Fibroblast of mammary gland (primary cell): ENCODE measurements at regions not wholly inside any gene's neighbourhood (a gene's known extent, or its start where the extent isn't known, plus 50 kb on each side); places are given as distances from the start of the nearest gene placed in this dataset.

Experiments
- DNase-seq: peaks from one replicate; pipeline ENCODE4 v3.0.0-alpha.2; 2010; ENCODE audit warnings: low read depth
- H3K4me3 ChIP-seq: 2 replicates; pipeline ENCODE4 v1.5.1; 2011; ENCODE audit warnings: low read depth, mild to moderate bottlenecking, low read length, moderate library complexity; ENCODE audit not compliant: control insufficient read depth
- TF ChIP-seq, protein P1 (sequence below): conservative IDR thresholded peaks from 2 replicates; pipeline ENCODE4 v1.5.1; 2011; ENCODE audit warnings: low read depth, low read length, inconsistent platforms; ENCODE audit not compliant: control insufficient read depth, insufficient read depth

DNA sequence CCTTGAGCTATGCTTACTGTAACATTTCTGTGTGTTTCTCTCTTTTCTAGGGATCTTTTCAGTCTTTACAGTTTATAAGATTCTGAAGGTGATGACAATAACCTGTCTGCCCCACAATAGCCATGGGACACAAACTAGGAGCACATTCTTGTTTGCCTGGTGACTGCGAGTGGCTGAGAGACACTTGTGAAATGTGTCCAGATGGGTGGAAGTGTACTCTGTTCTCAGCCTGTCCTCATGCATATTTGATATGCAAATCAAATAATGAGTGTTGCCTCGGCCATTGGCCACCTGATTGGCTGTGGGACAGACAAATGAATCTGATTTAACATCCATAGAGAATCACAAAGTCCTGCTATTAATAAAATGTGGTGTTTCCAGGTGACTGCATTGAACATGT lies 246.2 kb downstream of the HNMT start:
- no peak for DNase-seq
- TF ChIP-seq, protein P1, sequence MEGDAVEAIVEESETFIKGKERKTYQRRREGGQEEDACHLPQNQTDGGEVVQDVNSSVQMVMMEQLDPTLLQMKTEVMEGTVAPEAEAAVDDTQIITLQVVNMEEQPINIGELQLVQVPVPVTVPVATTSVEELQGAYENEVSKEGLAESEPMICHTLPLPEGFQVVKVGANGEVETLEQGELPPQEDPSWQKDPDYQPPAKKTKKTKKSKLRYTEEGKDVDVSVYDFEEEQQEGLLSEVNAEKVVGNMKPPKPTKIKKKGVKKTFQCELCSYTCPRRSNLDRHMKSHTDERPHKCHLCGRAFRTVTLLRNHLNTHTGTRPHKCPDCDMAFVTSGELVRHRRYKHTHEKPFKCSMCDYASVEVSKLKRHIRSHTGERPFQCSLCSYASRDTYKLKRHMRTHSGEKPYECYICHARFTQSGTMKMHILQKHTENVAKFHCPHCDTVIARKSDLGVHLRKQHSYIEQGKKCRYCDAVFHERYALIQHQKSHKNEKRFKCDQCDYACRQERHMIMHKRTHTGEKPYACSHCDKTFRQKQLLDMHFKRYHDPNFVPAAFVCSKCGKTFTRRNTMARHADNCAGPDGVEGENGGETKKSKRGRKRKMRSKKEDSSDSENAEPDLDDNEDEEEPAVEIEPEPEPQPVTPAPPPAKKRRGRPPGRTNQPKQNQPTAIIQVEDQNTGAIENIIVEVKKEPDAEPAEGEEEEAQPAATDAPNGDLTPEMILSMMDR: no peak
- no peak overlapping the region for H3K4me3 ChIP-seq

DNA sequence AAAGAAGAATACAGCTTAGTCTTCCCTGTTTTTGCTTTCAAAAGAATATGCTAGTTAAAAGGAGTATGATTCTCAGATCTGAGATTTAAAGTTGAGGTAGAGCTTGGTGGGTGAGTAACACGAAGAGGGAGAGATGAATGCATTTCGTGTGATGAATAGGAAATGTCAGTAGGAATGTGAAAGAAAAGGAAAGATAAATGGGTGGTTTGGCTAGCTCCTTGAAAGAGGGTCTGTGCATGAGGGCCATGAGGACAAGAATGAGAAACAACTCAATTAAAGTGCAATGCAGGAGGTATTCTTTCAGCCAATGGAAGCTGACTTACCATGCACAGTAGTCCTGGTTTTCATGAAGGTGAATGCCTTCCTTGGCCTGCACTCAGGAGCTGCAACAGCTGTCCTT lies 248.2 kb downstream of the HNMT start:
- no peak for DNase-seq
- TF ChIP-seq, protein P1: no peak
- no peak overlapping the region for H3K4me3 ChIP-seq

DNA sequence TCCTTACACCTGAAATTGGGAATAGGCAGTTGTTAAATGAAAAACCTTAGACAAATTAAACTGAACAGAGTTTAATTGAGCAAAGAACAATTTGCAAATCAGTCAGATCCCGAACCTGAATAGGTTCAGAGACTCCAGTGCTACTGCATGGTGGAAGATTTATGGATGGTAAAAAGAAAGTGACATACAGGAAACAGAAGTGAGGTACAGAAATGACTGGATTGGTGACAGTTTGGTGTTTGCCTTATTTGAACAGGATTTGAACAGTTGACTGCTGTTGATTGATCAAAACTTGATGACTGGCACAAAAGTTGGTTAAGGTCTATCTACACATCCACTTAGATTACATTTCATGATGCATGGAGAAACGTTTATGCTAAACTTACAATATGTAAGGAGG lies 248.8 kb downstream of the HNMT start:
- H3K4me3 ChIP-seq: no peak overlapping the region
- no peak for DNase-seq
- TF ChIP-seq, protein P1: no peak

DNA sequence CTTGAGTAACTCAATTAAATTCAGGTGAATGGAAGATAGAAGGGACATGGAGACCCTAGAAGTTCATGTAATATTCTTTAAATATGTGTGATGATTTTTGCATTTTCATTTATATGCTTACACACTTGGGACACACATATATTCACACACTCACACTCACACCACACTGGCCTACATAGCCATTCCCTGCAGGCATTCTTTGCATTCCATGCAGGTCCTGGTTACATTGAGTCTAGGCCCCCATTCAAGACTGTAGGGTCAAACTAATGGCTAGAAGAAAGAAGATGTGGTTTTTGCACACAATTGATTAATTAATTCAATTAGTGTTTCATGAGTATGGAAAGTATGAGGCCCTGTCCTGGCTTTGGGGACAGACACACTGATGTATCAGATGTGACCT lies 249.4 kb downstream of the HNMT start:
- no peak overlapping the region for H3K4me3 ChIP-seq
- no peak for DNase-seq
- TF ChIP-seq, protein P1: no peak

DNA sequence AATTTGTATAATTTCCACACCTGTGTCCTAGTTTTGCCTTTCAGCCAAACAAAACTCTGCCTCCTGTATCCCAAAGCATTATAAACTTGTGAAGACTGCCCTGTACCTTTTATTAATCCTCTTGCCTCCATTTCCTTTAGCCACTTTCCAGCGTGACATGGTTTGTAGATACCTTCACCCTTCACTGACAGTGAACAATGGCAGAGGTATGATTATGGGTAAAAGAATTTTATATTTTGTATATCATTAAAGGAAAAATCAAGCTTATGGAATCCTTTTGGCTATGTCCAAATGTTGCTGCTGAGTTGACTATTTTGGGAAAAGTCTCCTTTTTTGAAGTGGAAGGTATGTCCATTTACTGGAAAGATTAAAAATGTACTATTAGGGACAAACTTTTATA lies 251.7 kb downstream of the HNMT start:
- no peak for DNase-seq
- no peak overlapping the region for H3K4me3 ChIP-seq
- TF ChIP-seq, protein P1: no peak

DNA sequence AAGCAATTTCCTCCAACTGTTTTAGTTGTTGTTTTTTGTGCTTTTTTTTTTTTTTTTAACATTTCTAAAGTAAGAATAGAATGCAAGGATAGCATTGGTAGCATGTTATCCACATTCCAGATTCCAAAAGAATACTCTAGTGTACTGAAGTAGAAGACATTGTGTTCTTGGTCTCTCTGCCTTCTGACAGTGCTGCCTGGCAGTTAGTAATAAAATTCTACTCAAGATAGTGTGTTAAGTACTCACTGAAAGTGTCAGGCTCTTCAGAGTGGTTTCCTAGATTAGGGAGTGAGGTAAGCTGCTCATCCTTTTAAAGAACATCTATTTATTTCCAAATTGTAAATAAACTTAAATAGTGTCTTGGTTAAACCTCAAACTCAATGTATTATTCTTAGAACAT lies 253.7 kb downstream of the HNMT start:
- no peak overlapping the region for H3K4me3 ChIP-seq
- DNase-seq: no peak
- TF ChIP-seq, protein P1: no peak

DNA sequence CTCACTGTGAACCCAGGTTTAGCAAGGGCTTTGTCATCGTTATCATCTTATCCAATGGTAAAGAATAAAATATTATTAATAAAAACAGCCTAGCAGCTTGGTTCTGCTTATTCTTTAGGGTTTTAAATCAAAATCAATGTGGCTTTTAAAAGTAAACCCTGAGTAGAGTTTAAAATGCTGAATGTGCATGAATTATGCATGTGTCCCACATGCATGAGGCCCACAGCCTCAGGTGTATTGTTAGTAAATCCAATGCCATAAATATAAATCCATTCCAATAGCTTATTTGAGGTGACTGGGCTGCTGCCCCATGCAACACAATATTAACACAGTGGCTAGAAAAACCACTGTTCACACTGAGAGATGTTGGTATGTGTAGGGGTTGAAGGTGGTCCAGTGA lies 254.1 kb downstream of the HNMT start:
- no peak for DNase-seq
- no peak overlapping the region for H3K4me3 ChIP-seq
- TF ChIP-seq, protein P1: no peak
